ENCODE measurements at regions not wholly inside any gene's neighbourhood (a gene's known extent, or its start where the extent isn't known, plus 50 kb on each side); places are given as distances from the start of the nearest gene placed in this dataset.

GRCh38 chr14:83697099-83697498, 1832.8 kb upstream of the FLRT2 start:
- TF ChIP-seq POLR2A (IDR thresholded peaks at IDR 0.05; ENCODE audit: low read depth, low read length) (no peak), POU2F2 (IDR thresholded peaks at IDR 0.05; ENCODE audit: low read depth, low read length) (no peak), POLR2AphosphoS5 (IDR thresholded peaks at IDR 0.05; ENCODE audit: low read depth, low read length) (no peak), TAF1 (IDR thresholded peaks at IDR 0.05; ENCODE audit: low read depth, low read length) (no peak)

All from GM12891 (cell line).